ENCODE measurements at regions not wholly inside any gene's neighbourhood (a gene's known extent, or its start where the extent isn't known, plus 50 kb on each side); places are given as distances from the start of the nearest gene placed in this dataset.

- DNase-seq (ENCODE audit: low read depth in 3 of 3, low spot score in 1 of 3) = no peak
These were observed 108.7 kb upstream of the OTX2 start for GRCh38 chr14:56918849-56919574.

- no peak for DNase-seq (ENCODE audit: low read depth in 3 of 3, low spot score in 1 of 3)
These were observed 95.0 kb upstream of the OTX2 start for GRCh38 chr14:56905282-56905681.

- no peak for DNase-seq (ENCODE audit: low read depth in 3 of 3, low spot score in 1 of 3)
These were observed 93.2 kb upstream of the OTX2 start for GRCh38 chr14:56903304-56903969.

- DNase-seq (ENCODE audit: low read depth in 3 of 3, low spot score in 1 of 3) = no peak
These were observed 92.1 kb upstream of the OTX2 start for GRCh38 chr14:56902385-56902784.

- no peak for DNase-seq (ENCODE audit: low read depth in 3 of 3, low spot score in 1 of 3)
These were observed 90.4 kb upstream of the OTX2 start for GRCh38 chr14:56900726-56901125.

- DNase-seq (ENCODE audit: low read depth in 3 of 3, low spot score in 1 of 3) = no peak
These were observed 89.5 kb upstream of the OTX2 start for GRCh38 chr14:56899829-56900228.

GRCh38 chr14:56896922-56897321, 86.6 kb upstream of the OTX2 start:
- no peak for DNase-seq (ENCODE audit: low read depth in 3 of 3, low spot score in 1 of 3)

GRCh38 chr14:56896231-56896630, 86.0 kb upstream of the OTX2 start:
- DNase-seq (ENCODE audit: low read depth in 3 of 3, low spot score in 1 of 3) = no peak

GRCh38 chr14:56895154-56895553, 84.9 kb upstream of the OTX2 start:
- DNase-seq (ENCODE audit: low read depth in 3 of 3, low spot score in 1 of 3) = no peak

- no peak for DNase-seq (ENCODE audit: low read depth in 3 of 3, low spot score in 1 of 3)
These were observed 84.3 kb upstream of the OTX2 start for GRCh38 chr14:56894591-56894991.

- no peak for DNase-seq (ENCODE audit: low read depth in 3 of 3, low spot score in 1 of 3)
These were observed 82.7 kb upstream of the OTX2 start for GRCh38 chr14:56892959-56893358.

GRCh38 chr14:56891226-56891625, 80.9 kb upstream of the OTX2 start:
- DNase-seq (ENCODE audit: low read depth in 3 of 3, low spot score in 1 of 3) = no peak

GRCh38 chr14:56889705-56890104, 79.4 kb upstream of the OTX2 start:
- DNase-seq (ENCODE audit: low read depth in 3 of 3, low spot score in 1 of 3) = no peak

GRCh38 chr14:56888274-56888673, 78.0 kb upstream of the OTX2 start:
- DNase-seq (ENCODE audit: low read depth in 3 of 3, low spot score in 1 of 3) = no peak

- DNase-seq (ENCODE audit: low read depth in 3 of 3, low spot score in 1 of 3) = no peak
These were observed 76.9 kb upstream of the OTX2 start for GRCh38 chr14:56887216-56887615.

GRCh38 chr14:56886471-56887062, 76.3 kb upstream of the OTX2 start:
- DNase-seq (ENCODE audit: low read depth in 3 of 3, low spot score in 1 of 3) = no peak

GRCh38 chr14:56885825-56886224, 75.5 kb upstream of the OTX2 start:
- no peak for DNase-seq (ENCODE audit: low read depth in 3 of 3, low spot score in 1 of 3)

- DNase-seq (ENCODE audit: low read depth in 3 of 3, low spot score in 1 of 3) = no peak
These were observed 74.3 kb upstream of the OTX2 start for GRCh38 chr14:56884617-56885016.

GRCh38 chr14:56881181-56881580, 70.9 kb upstream of the OTX2 start:
- no peak for DNase-seq (ENCODE audit: low read depth in 3 of 3, low spot score in 1 of 3)

GRCh38 chr14:56878766-56879165, 68.5 kb upstream of the OTX2 start:
- no peak for DNase-seq (ENCODE audit: low read depth in 3 of 3, low spot score in 1 of 3)

- no peak for DNase-seq (ENCODE audit: low read depth in 3 of 3, low spot score in 1 of 3)
These were observed 64.9 kb upstream of the OTX2 start for GRCh38 chr14:56875104-56875675.

- DNase-seq (ENCODE audit: low read depth in 3 of 3, low spot score in 1 of 3) = no peak
These were observed 64.1 kb upstream of the OTX2 start for GRCh38 chr14:56874375-56874774.
